HS-27A (cell line): ENCODE measurements at regions not wholly inside any gene's neighbourhood (a gene's known extent, or its start where the extent isn't known, plus 50 kb on each side); places are given as distances from the start of the nearest gene placed in this dataset.

Experiments used
- DNase-seq: peaks from one replicate; pipeline ENCODE4 v3.0.0-alpha.2; 2012; ENCODE audit warnings: low read depth, missing footprints

- DNase-seq = no peak
Observed at GRCh38 chr6:137434640-137435039, 59.6 kb downstream of the OLIG3 start.

GRCh38 chr6:137432054-137432611 lies 62.1 kb downstream of the OLIG3 start:
- no peak for DNase-seq

GRCh38 chr6:137430954-137431353 lies 63.2 kb downstream of the OLIG3 start:
- DNase-seq = no peak

- no peak for DNase-seq
Observed at GRCh38 chr6:137427656-137428290, 66.4 kb downstream of the OLIG3 start.

- DNase-seq = no peak
Observed at GRCh38 chr6:137426007-137426689, 68.0 kb downstream of the OLIG3 start.

GRCh38 chr6:137424251-137424650 lies 69.9 kb downstream of the OLIG3 start:
- DNase-seq = no peak

GRCh38 chr6:137423451-137424168 lies 70.6 kb downstream of the OLIG3 start:
- DNase-seq = no peak

- no peak for DNase-seq
Observed at GRCh38 chr6:137417396-137417795, 76.8 kb downstream of the OLIG3 start.

GRCh38 chr6:137416376-137417109 lies 77.7 kb downstream of the OLIG3 start:
- no peak for DNase-seq

GRCh38 chr6:137415834-137416190 lies 78.4 kb downstream of the OLIG3 start:
- no peak for DNase-seq

- DNase-seq = peak; percentile 43
Observed at GRCh38 chr6:137415127-137415833, 78.9 kb downstream of the OLIG3 start.

GRCh38 chr6:137414599-137414998 lies 79.6 kb downstream of the OLIG3 start:
- DNase-seq = no peak

- no peak for DNase-seq
Observed at GRCh38 chr6:137413482-137413881, 80.7 kb downstream of the OLIG3 start.

- no peak for DNase-seq
Observed at GRCh38 chr6:137412562-137412961, 81.6 kb downstream of the OLIG3 start.

- DNase-seq = no peak
Observed at GRCh38 chr6:137409266-137409777, 84.9 kb downstream of the OLIG3 start.

GRCh38 chr6:137407816-137408215 lies 86.4 kb downstream of the OLIG3 start:
- no peak for DNase-seq

- no peak for DNase-seq
Observed at GRCh38 chr6:137405806-137406205, 88.4 kb downstream of the OLIG3 start.

- DNase-seq = no peak
Observed at GRCh38 chr6:137403855-137404254, 90.3 kb downstream of the OLIG3 start.

- DNase-seq = no peak
Observed at GRCh38 chr6:137403443-137403842, 90.8 kb downstream of the OLIG3 start.

GRCh38 chr6:137402143-137402680 lies 92.0 kb downstream of the OLIG3 start:
- DNase-seq = no peak

- DNase-seq = no peak
Observed at GRCh38 chr6:137401088-137401487, 93.1 kb downstream of the OLIG3 start.
